ENCODE measurements at regions not wholly inside any gene's neighbourhood (a gene's known extent, or its start where the extent isn't known, plus 50 kb on each side); places are given as distances from the start of the nearest gene placed in this dataset.

DNA sequence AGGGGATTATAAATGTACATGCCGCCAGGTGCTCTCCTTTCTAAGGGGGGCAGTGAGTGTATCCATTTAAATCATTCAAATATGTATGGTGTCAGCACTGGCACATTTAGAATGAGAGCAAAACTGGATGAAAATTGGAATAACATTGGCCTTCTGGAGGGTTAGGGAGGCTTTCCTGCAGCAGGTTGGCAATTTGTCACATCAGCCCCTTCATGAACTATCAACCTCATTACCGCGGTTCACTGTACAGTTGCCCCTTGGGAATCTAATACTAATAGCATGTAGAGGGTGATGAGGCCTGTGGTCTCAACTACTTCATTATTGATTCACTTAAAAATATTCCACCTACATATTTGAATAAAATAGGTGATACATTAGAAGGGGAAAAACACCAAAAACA, 117.9 kb downstream of the PDHA2 start:
- Histone ChIP-seq H3F3A (ENCODE audit: control insufficient read depth, insufficient read depth) (no peaks in the 10 kb centered on the region), H4K20me1 (ENCODE audit: control insufficient read depth, insufficient read depth, low read depth, low read length) (no peaks in the 10 kb centered on the region), H3K36me3 (ENCODE audit: control insufficient read depth, low read length) (no peaks in the 10 kb centered on the region), H3K27me3 (ENCODE audit: control insufficient read depth, low read length) (no peaks in the 10 kb centered on the region), H3K9me2 (replicated peaks; ENCODE audit: control insufficient read depth, low read length) (no peaks in the 10 kb centered on the region), H3K79me2 (ENCODE audit: control insufficient read depth, low read length) (no peaks in the 10 kb centered on the region), H3K9me3 (ENCODE audit: control insufficient read depth, insufficient read depth, low read length) (no peaks in the 10 kb centered on the region), H3K4me2 (ENCODE audit: low read length) (no peak overlapping the region), H3K4me1 (ENCODE audit: control insufficient read depth, low read length) (no peaks in the 10 kb centered on the region), H3K27ac (ENCODE audit: low read depth, low read length) (no peak overlapping the region), H3K4me3 (ENCODE audit: low read length) (no peak overlapping the region)
- TF ChIP-seq EZH2phosphoT487 (IDR thresholded peaks at IDR 0.05; ENCODE audit: borderline replicate concordance, low read length) = no peak
- TF ChIP-seq, protein P1, sequence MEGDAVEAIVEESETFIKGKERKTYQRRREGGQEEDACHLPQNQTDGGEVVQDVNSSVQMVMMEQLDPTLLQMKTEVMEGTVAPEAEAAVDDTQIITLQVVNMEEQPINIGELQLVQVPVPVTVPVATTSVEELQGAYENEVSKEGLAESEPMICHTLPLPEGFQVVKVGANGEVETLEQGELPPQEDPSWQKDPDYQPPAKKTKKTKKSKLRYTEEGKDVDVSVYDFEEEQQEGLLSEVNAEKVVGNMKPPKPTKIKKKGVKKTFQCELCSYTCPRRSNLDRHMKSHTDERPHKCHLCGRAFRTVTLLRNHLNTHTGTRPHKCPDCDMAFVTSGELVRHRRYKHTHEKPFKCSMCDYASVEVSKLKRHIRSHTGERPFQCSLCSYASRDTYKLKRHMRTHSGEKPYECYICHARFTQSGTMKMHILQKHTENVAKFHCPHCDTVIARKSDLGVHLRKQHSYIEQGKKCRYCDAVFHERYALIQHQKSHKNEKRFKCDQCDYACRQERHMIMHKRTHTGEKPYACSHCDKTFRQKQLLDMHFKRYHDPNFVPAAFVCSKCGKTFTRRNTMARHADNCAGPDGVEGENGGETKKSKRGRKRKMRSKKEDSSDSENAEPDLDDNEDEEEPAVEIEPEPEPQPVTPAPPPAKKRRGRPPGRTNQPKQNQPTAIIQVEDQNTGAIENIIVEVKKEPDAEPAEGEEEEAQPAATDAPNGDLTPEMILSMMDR (IDR thresholded peaks at IDR 0.05; ENCODE audit: low read depth, low read length, poor library complexity, severe bottlenecking) = no peak

DNA sequence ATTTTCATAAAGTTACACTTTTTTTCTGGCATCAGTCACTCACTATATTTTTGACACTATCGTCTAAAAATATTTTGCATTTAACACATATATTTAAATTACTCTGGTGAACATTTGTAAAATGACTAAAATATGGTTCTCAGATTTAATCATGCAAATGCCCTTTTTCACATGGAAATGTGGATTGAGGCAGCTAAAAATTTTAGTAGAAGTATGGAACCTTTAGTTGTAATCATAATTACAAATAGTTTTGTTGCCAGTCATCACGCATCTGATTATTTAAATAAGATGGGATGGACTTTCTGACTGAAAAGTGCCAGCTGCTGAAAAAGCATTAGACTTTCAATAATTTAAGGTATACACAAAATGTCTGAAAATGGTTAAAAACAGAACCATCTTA, 119.3 kb downstream of the PDHA2 start:
- Histone ChIP-seq H3K9me3 (ENCODE audit: control insufficient read depth, insufficient read depth, low read length) (no peaks in the 10 kb centered on the region), H4K20me1 (ENCODE audit: control insufficient read depth, insufficient read depth, low read depth, low read length) (no peaks in the 10 kb centered on the region), H3K27me3 (ENCODE audit: control insufficient read depth, low read length) (no peaks in the 10 kb centered on the region), H3K4me1 (ENCODE audit: control insufficient read depth, low read length) (no peaks in the 10 kb centered on the region), H3K36me3 (ENCODE audit: control insufficient read depth, low read length) (no peaks in the 10 kb centered on the region), H3F3A (ENCODE audit: control insufficient read depth, insufficient read depth) (no peaks in the 10 kb centered on the region), H3K9me2 (replicated peaks; ENCODE audit: control insufficient read depth, low read length) (no peaks in the 10 kb centered on the region), H3K79me2 (ENCODE audit: control insufficient read depth, low read length) (no peaks in the 10 kb centered on the region), H3K27ac (ENCODE audit: low read depth, low read length) (no peak overlapping the region), H3K4me3 (ENCODE audit: low read length) (no peak overlapping the region), H3K4me2 (ENCODE audit: low read length) (no peak overlapping the region)
- TF ChIP-seq, protein P1 (IDR thresholded peaks at IDR 0.05; ENCODE audit: low read depth, low read length, poor library complexity, severe bottlenecking) = no peak
- no peak for TF ChIP-seq EZH2phosphoT487 (IDR thresholded peaks at IDR 0.05; ENCODE audit: borderline replicate concordance, low read length)

DNA sequence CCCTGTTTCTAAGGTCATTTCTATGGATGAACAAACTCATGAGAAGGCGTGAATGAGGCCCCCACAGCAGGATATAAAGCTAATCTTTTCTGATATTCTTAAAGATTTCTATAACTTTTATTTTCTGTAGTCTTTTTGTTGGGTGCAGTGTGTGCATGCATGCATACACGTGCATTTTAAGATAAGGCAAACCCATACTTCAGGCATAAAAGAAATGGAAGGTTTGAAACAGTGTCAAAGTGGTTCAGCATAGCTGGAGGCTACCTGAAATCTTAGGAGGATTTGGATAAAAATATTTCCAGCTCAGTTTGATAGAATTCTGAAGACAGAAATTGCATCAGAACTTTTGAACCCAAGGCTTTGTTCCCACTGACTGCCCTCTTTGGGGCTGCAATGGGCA, 119.7 kb downstream of the PDHA2 start:
- Histone ChIP-seq H3K4me2 (ENCODE audit: low read length) (no peak overlapping the region), H3K27ac (ENCODE audit: low read depth, low read length) (no peak overlapping the region), H4K20me1 (ENCODE audit: control insufficient read depth, insufficient read depth, low read depth, low read length) (no peaks in the 10 kb centered on the region), H3K4me1 (ENCODE audit: control insufficient read depth, low read length) (no peaks in the 10 kb centered on the region), H3K9me3 (ENCODE audit: control insufficient read depth, insufficient read depth, low read length) (no peaks in the 10 kb centered on the region), H3K79me2 (ENCODE audit: control insufficient read depth, low read length) (no peaks in the 10 kb centered on the region), H3K27me3 (ENCODE audit: control insufficient read depth, low read length) (no peaks in the 10 kb centered on the region), H3K9me2 (replicated peaks; ENCODE audit: control insufficient read depth, low read length) (no peaks in the 10 kb centered on the region), H3K36me3 (ENCODE audit: control insufficient read depth, low read length) (no peaks in the 10 kb centered on the region), H3K4me3 (ENCODE audit: low read length) (no peak overlapping the region), H3F3A (ENCODE audit: control insufficient read depth, insufficient read depth) (no peaks in the 10 kb centered on the region)
- no peak for TF ChIP-seq EZH2phosphoT487 (IDR thresholded peaks at IDR 0.05; ENCODE audit: borderline replicate concordance, low read length)
- TF ChIP-seq, protein P1 (IDR thresholded peaks at IDR 0.05; ENCODE audit: low read depth, low read length, poor library complexity, severe bottlenecking) = no peak

DNA sequence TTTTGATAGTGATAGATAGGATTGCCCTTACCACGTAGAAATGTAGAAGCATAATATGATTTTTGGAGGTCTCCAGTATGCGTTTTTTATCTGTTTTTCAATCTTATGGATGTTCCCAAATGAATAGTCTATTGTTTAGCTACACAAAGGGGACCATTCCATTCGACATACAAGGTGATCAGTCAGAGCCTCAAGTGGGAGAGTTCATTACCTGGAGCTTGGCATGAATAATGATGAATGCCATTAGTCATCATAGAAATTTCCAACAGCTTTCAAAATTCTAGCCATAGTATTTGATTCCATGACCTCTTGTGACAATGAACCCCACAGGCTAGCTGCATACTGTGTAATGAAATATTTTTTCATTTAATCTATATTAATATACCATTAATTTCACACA, 123.6 kb downstream of the PDHA2 start:
- no peak overlapping the region for H3K4me3 ChIP-seq (ENCODE audit: low read length)
- H3K79me2 ChIP-seq (ENCODE audit: control insufficient read depth, low read length) = no peaks in the 10 kb centered on the region
- no peaks in the 10 kb centered on the region for H3K36me3 ChIP-seq (ENCODE audit: control insufficient read depth, low read length)
- TF ChIP-seq, protein P1 (IDR thresholded peaks at IDR 0.05; ENCODE audit: low read depth, low read length, poor library complexity, severe bottlenecking) = no peak
- TF ChIP-seq EZH2phosphoT487 (IDR thresholded peaks at IDR 0.05; ENCODE audit: borderline replicate concordance, low read length) = no peak
- H3K9me2 ChIP-seq (replicated peaks; ENCODE audit: control insufficient read depth, low read length) = no peaks in the 10 kb centered on the region
- H3K27me3 ChIP-seq (ENCODE audit: control insufficient read depth, low read length) = no peaks in the 10 kb centered on the region
- H3F3A ChIP-seq (ENCODE audit: control insufficient read depth, insufficient read depth) = no peaks in the 10 kb centered on the region
- H4K20me1 ChIP-seq (ENCODE audit: control insufficient read depth, insufficient read depth, low read depth, low read length) = no peaks in the 10 kb centered on the region
- no peak overlapping the region for H3K4me2 ChIP-seq (ENCODE audit: low read length)
- no peaks in the 10 kb centered on the region for H3K9me3 ChIP-seq (ENCODE audit: control insufficient read depth, insufficient read depth, low read length)
- no peaks in the 10 kb centered on the region for H3K4me1 ChIP-seq (ENCODE audit: control insufficient read depth, low read length)
- H3K27ac ChIP-seq (ENCODE audit: low read depth, low read length) = no peak overlapping the region

Data from DOHH2 (cell line).